ENCODE measurements at regions not wholly inside any gene's neighbourhood (a gene's known extent, or its start where the extent isn't known, plus 50 kb on each side); places are given as distances from the start of the nearest gene placed in this dataset.

GRCh38 chr1:29747196-29747595 lies 510.9 kb downstream of the PTPRU start:
- DNase-seq, result no peak

- no peak for DNase-seq
Measured at GRCh38 chr1:29746076-29746665, 509.8 kb downstream of the PTPRU start.

- DNase-seq, result no peak
Measured at GRCh38 chr1:29744684-29745490, 508.6 kb downstream of the PTPRU start.

GRCh38 chr1:29743931-29744330 lies 507.6 kb downstream of the PTPRU start:
- DNase-seq, result no peak

- no peak for DNase-seq
Measured at GRCh38 chr1:29743264-29743663, 506.9 kb downstream of the PTPRU start.

GRCh38 chr1:29739176-29739575 lies 502.9 kb downstream of the PTPRU start:
- DNase-seq, result no peak

GRCh38 chr1:29736582-29737188 lies 500.4 kb downstream of the PTPRU start:
- DNase-seq, result no peak

GRCh38 chr1:29732453-29732852 lies 496.1 kb downstream of the PTPRU start:
- no peak for DNase-seq

- no peak for DNase-seq
Measured at GRCh38 chr1:29730623-29731022, 494.3 kb downstream of the PTPRU start.

- DNase-seq, result no peak
Measured at GRCh38 chr1:29729281-29729680, 493.0 kb downstream of the PTPRU start.

GRCh38 chr1:29728703-29729102 lies 492.4 kb downstream of the PTPRU start:
- DNase-seq, result no peak

- DNase-seq, result no peak
Measured at GRCh38 chr1:29725262-29725661, 488.9 kb downstream of the PTPRU start.

- DNase-seq, result no peak
Measured at GRCh38 chr1:29722598-29722997, 486.3 kb downstream of the PTPRU start.

GRCh38 chr1:29719253-29719652 lies 482.9 kb downstream of the PTPRU start:
- DNase-seq, result no peak

GRCh38 chr1:29718791-29719190 lies 482.5 kb downstream of the PTPRU start:
- no peak for DNase-seq

GRCh38 chr1:29716306-29716705 lies 480.0 kb downstream of the PTPRU start:
- DNase-seq, result no peak

GRCh38 chr1:29713857-29714256 lies 477.5 kb downstream of the PTPRU start:
- DNase-seq, result no peak

- no peak for DNase-seq
Measured at GRCh38 chr1:29712801-29713200, 476.5 kb downstream of the PTPRU start.

GRCh38 chr1:29712284-29712651 lies 475.9 kb downstream of the PTPRU start:
- no peak for DNase-seq

GRCh38 chr1:29711582-29712283 lies 475.4 kb downstream of the PTPRU start:
- no peak for DNase-seq

- no peak for DNase-seq
Measured at GRCh38 chr1:29709704-29710280, 473.5 kb downstream of the PTPRU start.

GRCh38 chr1:29708796-29709703 lies 472.7 kb downstream of the PTPRU start:
- DNase-seq, result no peak
